HCT116 (cell line): ENCODE measurements at regions not wholly inside any gene's neighbourhood (a gene's known extent, or its start where the extent isn't known, plus 50 kb on each side); places are given as distances from the start of the nearest gene placed in this dataset.

Experiments used
- CEBPB ChIP-seq: IDR thresholded peaks from 2 replicates; pipeline ENCODE4 v1.6.1; 2012; ENCODE audit warnings: low read depth
- EZH2 ChIP-seq: fragments of 200-600 bp; sonication (generic); IDR thresholded peaks from 2 replicates; pipeline ENCODE4 v1.6.1; 2017; ENCODE audit warnings: antibody characterized with exemption, mixed run types
- REST ChIP-seq: IDR thresholded peaks from 2 replicates; pipeline ENCODE4 v1.6.1; 2012; ENCODE audit warnings: low read depth
- ZFX ChIP-seq: fragments of 450-650 bp; IDR thresholded peaks from 2 replicates; pipeline ENCODE4 v1.6.1; 2017
- ZNF274 ChIP-seq: fragments of 200-500 bp; sonication (Bioruptor generic); IDR thresholded peaks from 2 replicates; pipeline ENCODE4 v1.6.1; 2014; ENCODE audit warnings: mild to moderate bottlenecking, low read depth, low read length, inconsistent platforms
- TF ChIP-seq, protein P1 (sequence below), 3 experiments: fragments of 200-600 bp in 1 of 3; sonication (generic) in 1 of 3; IDR thresholded peaks in 2 of 3; conservative IDR thresholded peaks in 1 of 3; 2 replicates each; pipeline ENCODE4 v1.5.1; 2012 to 2017; ENCODE audit warnings: low read depth in 2 of 3, low read length in 2 of 3, antibody characterized with exemption in 1 of 3, borderline replicate concordance in 1 of 3, control low read depth in 1 of 3, mild to moderate bottlenecking in 1 of 3, mixed read lengths in 1 of 3, mixed run types in 1 of 3, moderate library complexity in 1 of 3; ENCODE audit not compliant: insufficient read depth in 1 of 3

GRCh38 chr5:24110004-24110615, 534.7 kb downstream of the CDH10 start:
- TF ChIP-seq, protein P1, sequence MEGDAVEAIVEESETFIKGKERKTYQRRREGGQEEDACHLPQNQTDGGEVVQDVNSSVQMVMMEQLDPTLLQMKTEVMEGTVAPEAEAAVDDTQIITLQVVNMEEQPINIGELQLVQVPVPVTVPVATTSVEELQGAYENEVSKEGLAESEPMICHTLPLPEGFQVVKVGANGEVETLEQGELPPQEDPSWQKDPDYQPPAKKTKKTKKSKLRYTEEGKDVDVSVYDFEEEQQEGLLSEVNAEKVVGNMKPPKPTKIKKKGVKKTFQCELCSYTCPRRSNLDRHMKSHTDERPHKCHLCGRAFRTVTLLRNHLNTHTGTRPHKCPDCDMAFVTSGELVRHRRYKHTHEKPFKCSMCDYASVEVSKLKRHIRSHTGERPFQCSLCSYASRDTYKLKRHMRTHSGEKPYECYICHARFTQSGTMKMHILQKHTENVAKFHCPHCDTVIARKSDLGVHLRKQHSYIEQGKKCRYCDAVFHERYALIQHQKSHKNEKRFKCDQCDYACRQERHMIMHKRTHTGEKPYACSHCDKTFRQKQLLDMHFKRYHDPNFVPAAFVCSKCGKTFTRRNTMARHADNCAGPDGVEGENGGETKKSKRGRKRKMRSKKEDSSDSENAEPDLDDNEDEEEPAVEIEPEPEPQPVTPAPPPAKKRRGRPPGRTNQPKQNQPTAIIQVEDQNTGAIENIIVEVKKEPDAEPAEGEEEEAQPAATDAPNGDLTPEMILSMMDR (IDR thresholded peaks at IDR 0.05 in 2 of 3, conservative IDR thresholded peaks at IDR 0.05 in 1 of 3; ENCODE audit: borderline replicate concordance in 1 of 3, insufficient read depth in 1 of 3, low read depth in 2 of 3, low read length in 2 of 3) = 0 out of 6 replicates have a peak, but pooled peaks of 2 of the 3 experiments have one; percentile 2 to 13
- TF ChIP-seq EZH2 (no peak), ZNF274 (no peak), REST (no peak), ZFX (no peak), CEBPB (no peak)
